Cardiac fibroblast (primary cell): ENCODE measurements at regions not wholly inside any gene's neighbourhood (a gene's known extent, or its start where the extent isn't known, plus 50 kb on each side); places are given as distances from the start of the nearest gene placed in this dataset.

ENCODE experiments used
- DNase-seq, 2 donors: peaks; one replicate each; pipeline versions ENCODE4 v3.0.0 to v3.0.0-alpha.2; 2010; ENCODE audit warnings: low read depth in 2 of 2
- H3K4me3 ChIP-seq, 2 donors: replicated peaks in 1 of 2; 1 replicate in 1 of 2; 2 replicates in 1 of 2; pipeline ENCODE4 v1.5.1; 2011; ENCODE audit warnings: low read depth in 2 of 2, low read length in 2 of 2, mild to moderate bottlenecking in 2 of 2, moderate library complexity in 1 of 2
- TF ChIP-seq, protein P1 (sequence below): IDR thresholded peaks from one replicate; pipeline ENCODE4 v1.5.1; 2011; ENCODE audit warnings: low read depth, mild to moderate bottlenecking, low read length, inconsistent platforms

DNA sequence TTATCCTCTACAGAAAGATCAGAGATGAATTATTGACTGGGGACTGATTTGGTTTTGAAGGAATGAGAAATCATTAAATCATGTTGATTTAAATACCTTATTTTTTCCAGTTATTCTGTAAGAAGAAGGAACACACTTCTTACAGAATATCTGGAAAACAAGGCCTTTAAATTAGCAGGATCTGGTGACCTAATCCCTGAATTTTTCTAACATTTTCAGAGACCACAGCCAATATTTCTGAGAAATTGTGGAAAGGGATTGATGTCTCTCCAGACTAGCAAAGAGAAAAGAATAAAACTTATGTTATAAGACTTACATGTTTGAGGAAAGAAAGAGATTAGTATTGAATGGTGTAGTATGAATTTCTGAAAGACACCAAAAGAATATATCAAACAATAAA lies 104.0 kb downstream of the KCNE4 start:
- TF ChIP-seq, protein P1, sequence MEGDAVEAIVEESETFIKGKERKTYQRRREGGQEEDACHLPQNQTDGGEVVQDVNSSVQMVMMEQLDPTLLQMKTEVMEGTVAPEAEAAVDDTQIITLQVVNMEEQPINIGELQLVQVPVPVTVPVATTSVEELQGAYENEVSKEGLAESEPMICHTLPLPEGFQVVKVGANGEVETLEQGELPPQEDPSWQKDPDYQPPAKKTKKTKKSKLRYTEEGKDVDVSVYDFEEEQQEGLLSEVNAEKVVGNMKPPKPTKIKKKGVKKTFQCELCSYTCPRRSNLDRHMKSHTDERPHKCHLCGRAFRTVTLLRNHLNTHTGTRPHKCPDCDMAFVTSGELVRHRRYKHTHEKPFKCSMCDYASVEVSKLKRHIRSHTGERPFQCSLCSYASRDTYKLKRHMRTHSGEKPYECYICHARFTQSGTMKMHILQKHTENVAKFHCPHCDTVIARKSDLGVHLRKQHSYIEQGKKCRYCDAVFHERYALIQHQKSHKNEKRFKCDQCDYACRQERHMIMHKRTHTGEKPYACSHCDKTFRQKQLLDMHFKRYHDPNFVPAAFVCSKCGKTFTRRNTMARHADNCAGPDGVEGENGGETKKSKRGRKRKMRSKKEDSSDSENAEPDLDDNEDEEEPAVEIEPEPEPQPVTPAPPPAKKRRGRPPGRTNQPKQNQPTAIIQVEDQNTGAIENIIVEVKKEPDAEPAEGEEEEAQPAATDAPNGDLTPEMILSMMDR: no peak
- no peak for DNase-seq
- no peak overlapping the region for H3K4me3 ChIP-seq

DNA sequence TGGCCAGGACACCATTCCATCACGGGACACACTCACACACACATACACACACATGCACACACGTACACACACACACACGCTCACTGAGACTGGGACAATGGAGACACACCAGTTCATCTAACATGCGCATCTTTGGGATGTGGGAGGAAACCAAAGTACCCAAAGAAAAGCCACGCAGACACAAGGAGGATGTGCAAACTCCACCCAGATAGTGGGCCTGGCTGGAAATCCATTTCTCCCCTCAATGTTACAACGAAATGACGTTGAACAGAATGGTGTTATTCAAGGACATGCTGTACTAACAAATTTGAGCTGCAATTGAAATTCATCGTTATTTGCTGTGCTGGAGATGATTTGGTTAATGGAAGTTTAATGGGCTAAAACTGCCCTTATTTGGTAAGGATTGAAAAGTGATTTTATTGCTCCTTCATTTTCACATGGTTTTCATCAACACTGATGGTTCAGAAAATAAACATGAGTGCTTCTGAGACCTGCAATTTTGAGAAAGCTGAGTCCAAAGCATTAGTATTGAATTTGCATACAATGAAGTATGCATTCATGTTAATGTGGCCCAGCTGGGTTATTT lies 110.0 kb downstream of the KCNE4 start:
- TF ChIP-seq, protein P1: no peak
- DNase-seq: no peak
- H3K4me3 ChIP-seq: no peak overlapping the region

DNA sequence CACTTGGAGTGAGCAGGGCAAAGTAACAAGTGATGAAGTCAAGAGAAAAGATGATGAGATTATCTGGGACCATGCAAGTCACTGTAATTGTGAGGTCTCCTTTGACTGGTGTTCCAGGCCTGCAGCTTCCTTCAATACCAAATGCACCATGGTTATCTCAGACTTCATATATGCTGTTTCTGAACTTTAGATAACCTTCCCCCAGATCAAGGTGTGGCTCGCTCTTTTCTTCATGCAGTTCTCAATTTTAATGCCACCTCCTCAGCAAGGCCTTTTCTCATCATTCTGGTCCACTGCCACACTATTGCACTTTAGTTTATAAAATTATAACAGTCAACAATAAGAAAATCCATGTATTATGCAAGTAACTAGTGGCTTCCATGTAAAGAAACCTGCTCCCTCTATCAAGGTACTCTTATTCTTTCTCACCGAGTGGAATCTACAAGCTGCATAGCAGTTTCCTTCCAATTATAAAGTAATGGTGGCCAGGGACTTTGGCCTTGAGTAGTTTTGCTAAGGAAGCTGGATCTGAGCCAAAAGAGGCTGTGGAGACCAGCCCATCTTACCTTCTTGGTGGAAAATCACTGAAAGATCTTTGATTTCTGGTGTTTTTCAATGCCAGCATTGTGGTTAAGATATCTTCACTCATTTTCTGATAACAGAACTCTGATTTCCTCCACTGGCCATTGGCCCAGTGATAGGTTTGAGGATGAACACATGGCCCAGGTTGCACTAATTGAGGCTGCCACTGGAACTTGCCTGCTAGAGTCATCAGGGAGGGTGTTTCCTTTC lies 113.6 kb downstream of the KCNE4 start:
- no peak overlapping the region for H3K4me3 ChIP-seq
- TF ChIP-seq, protein P1: no peak
- DNase-seq: peak in 1 of 2 donors; percentile 8

DNA sequence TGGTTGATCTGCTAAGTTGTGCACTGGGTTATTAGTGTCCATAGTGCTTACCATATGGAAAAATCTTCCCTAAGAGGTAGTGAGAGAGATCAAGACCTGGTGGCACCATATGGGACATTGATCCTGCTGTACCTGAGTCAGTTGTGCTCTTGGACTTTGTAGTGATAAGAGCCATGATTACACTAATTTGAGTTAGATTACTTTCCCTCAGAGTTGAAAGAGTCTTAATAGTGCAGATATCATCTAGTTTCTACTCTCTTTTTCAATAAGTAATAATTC lies 114.2 kb downstream of the KCNE4 start:
- no peak for DNase-seq

DNA sequence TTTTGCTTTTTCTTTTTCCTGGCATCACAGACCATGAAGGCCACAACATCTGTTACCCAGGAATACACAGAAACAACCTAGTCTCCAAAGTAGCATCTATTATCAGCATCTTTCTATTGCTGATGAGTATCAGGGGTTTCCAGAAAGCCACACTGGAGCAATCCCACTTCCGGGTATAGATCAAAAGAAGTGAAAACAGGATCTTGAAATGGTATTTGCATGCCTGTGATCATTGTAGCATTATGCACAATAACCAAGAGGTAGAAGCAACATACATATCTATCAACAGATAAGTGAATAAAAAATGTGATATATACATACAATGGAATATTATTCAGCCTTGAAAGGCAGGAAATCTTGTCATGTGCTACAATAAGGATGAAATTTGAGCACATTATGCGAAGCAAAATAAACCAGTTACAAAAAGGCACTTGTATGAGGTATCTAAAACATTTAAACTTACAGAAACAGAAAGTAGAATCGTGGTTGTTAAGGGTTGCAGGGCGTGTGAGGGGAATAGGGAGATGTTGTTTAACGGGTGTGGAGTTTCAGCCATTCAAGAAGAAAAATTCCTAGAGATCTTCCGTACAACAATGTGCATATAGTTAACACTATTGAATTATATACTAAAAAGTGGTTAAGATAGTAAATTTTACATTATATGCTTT lies 115.1 kb downstream of the KCNE4 start:
- no peak for DNase-seq
- TF ChIP-seq, protein P1: no peak
- no peak overlapping the region for H3K4me3 ChIP-seq

More for the DNA sequence above, 114.2 kb downstream of the KCNE4 start:
- no peak overlapping the region for H3K4me3 ChIP-seq
- TF ChIP-seq, protein P1: no peak

DNA sequence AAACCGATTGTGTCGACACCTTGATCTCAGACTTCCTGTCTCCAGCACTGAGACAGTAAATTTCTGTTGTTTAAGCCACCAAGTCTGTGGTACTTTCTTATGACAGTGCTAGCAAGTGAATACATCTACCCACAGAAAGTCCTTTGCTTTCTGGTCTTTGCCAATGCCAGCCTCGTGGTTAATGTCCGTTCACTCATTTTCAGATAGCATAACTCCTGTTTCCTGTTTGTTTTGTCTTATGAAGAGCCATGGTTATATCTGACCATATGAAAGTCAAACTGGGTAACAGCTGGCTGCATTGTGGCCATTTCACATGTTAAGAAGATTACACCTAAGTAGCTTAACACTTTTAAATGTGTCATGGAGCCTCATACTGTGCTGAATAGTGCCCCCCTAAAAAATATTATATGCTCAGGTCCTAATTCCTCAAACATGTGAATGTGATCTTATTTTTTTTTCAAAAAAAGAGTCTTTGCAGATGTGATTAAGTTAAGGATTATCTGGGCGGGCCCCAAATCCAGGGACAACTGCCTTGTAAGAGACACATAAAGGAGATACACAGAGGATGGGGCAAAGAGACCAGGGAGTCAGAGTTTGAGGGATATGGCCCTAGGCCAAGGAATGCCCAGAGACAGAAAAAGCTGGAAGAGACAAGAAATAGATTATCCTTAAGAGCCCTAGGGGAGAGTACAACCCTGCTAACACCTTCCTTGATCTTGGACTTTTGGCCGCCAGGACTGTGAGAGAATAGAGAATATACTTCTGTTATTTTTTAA lies 118.0 kb downstream of the KCNE4 start:
- TF ChIP-seq, protein P1: no peak
- no peak overlapping the region for H3K4me3 ChIP-seq
- DNase-seq: peak in 1 of 2 donors; percentile 7
